Thymus (tissue), 11 donors: ENCODE measurements at regions not wholly inside any gene's neighbourhood (a gene's known extent, or its start where the extent isn't known, plus 50 kb on each side); places are given as distances from the start of the nearest gene placed in this dataset.

Experiments used
- DNase-seq, 9 donors: peaks; one replicate each; pipeline ENCODE4 v3.0.0-alpha.2; 2013; ENCODE audit warnings: low spot score in 9 of 9, low read depth in 6 of 9, missing footprints in 1 of 9
- H3K27ac ChIP-seq, 2 donors: one replicate each; pipeline ENCODE4 v1.5.1; 2013; ENCODE audit warnings: control low read depth in 1 of 2, low read depth in 1 of 2, low read length in 1 of 2, mild to moderate bottlenecking in 1 of 2, moderate library complexity in 1 of 2
- H3K27me3 ChIP-seq, 2 donors: one replicate each; pipeline ENCODE4 v1.5.1; 2013; ENCODE audit warnings: low read length in 1 of 2; ENCODE audit not compliant: control insufficient read depth in 2 of 2, insufficient read depth in 1 of 2
- H3K36me3 ChIP-seq, 2 donors: one replicate each; pipeline ENCODE4 v1.5.1; 2013; ENCODE audit warnings: low read length in 1 of 2, mild to moderate bottlenecking in 1 of 2, moderate library complexity in 1 of 2; ENCODE audit not compliant: control insufficient read depth in 2 of 2, insufficient read depth in 2 of 2
- H3K4me1 ChIP-seq, 2 donors: one replicate each; pipeline ENCODE4 v1.5.1; 2013; ENCODE audit warnings: low read length in 2 of 2; ENCODE audit not compliant: control insufficient read depth in 2 of 2, insufficient read depth in 2 of 2
- H3K4me3 ChIP-seq, 2 donors: one replicate each; pipeline ENCODE4 v1.5.1; 2013; ENCODE audit warnings: low read length in 2 of 2, control low read depth in 1 of 2, mild to moderate bottlenecking in 1 of 2
- H3K9me3 ChIP-seq, 2 donors: one replicate each; pipeline ENCODE4 v1.5.1; 2013; ENCODE audit warnings: low read length in 1 of 2, mild to moderate bottlenecking in 1 of 2; ENCODE audit not compliant: control insufficient read depth in 2 of 2, insufficient read depth in 1 of 2
- WGBS: extraction: QIAGEN DNeasy Blood & Tissue Kit; methylation state at CpG from one replicate; pipeline ENCODE4 v1.1.7; 2013; 5-methylcytosine and 5-hydroxymethylcytosine counted together
- donor health status: healthy.

- no peaks in the 10 kb centered on the region for H3K36me3 ChIP-seq
- no peaks in the 10 kb centered on the region for H3K9me3 ChIP-seq
- WGBS, result 94% methylated on average over 4 of the region's 4 CpGs
- H3K27ac ChIP-seq, result no peak overlapping the region
- H3K4me3 ChIP-seq, result no peak overlapping the region
- DNase-seq, result no peak
- peaks cover 15% of the 10 kb centered on the region in 2 donors for H3K4me1 ChIP-seq
- H3K27me3 ChIP-seq, result peaks cover 0 to 5% of the 10 kb centered on the region in 2 donors
Measured at GRCh38 chr20:56783826-56784225, 154.7 kb downstream of the TFAP2C start.

- no peak for DNase-seq
- Histone ChIP-seq H3K4me1 (no peaks in the 10 kb centered on the region), H3K9me3 (no peaks in the 10 kb centered on the region), H3K36me3 (no peaks in the 10 kb centered on the region), H3K4me3 (no peak overlapping the region), H3K27ac (no peak overlapping the region), H3K27me3 (peaks cover 0 to 9% of the 10 kb centered on the region in 2 donors)
- 81% methylated on average over 5 of the region's 5 CpGs for WGBS
Measured at GRCh38 chr20:56786503-56786902, 157.4 kb downstream of the TFAP2C start.

- DNase-seq, result no peak
- Histone ChIP-seq H3K36me3 (no peaks in the 10 kb centered on the region), H3K4me3 (no peak overlapping the region), H3K27ac (no peak overlapping the region), H3K9me3 (no peaks in the 10 kb centered on the region), H3K4me1 (no peaks in the 10 kb centered on the region), H3K27me3 (peaks cover 0 to 11% of the 10 kb centered on the region in 2 donors)
- 95% methylated on average over 7 of the region's 7 CpGs for WGBS
Measured at GRCh38 chr20:56788041-56788670, 159.1 kb downstream of the TFAP2C start.

- WGBS, result 87% methylated on average over 6 of the region's 6 CpGs
- Histone ChIP-seq H3K36me3 (no peaks in the 10 kb centered on the region), H3K27ac (no peak overlapping the region), H3K4me1 (no peaks in the 10 kb centered on the region), H3K9me3 (no peaks in the 10 kb centered on the region), H3K4me3 (no peak overlapping the region), H3K27me3 (peaks cover 0 to 13% of the 10 kb centered on the region in 2 donors)
- no peak for DNase-seq
Measured at GRCh38 chr20:56788671-56789610, 159.8 kb downstream of the TFAP2C start.

- Histone ChIP-seq H3K4me3 (no peak overlapping the region), H3K27ac (no peak overlapping the region), H3K4me1 (no peaks in the 10 kb centered on the region), H3K36me3 (no peaks in the 10 kb centered on the region), H3K27me3 (peaks cover 0 to 11% of the 10 kb centered on the region in 2 donors), H3K9me3 (no peaks in the 10 kb centered on the region)
- 83% methylated on average over 7 of the region's 7 CpGs for WGBS
- no peak for DNase-seq
Measured at GRCh38 chr20:56793916-56794315, 164.8 kb downstream of the TFAP2C start.

- no peak overlapping the region for H3K4me3 ChIP-seq
- DNase-seq, result no peak
- peaks cover 0 to 2% of the 10 kb centered on the region in 2 donors for H3K4me1 ChIP-seq
- H3K9me3 ChIP-seq, result no peaks in the 10 kb centered on the region
- 95% methylated on average over 2 of the region's 2 CpGs for WGBS
- peaks cover 0 to 11% of the 10 kb centered on the region in 2 donors for H3K27me3 ChIP-seq
- no peaks in the 10 kb centered on the region for H3K36me3 ChIP-seq
- H3K27ac ChIP-seq, result no peak overlapping the region
Measured at GRCh38 chr20:56795492-56795891, 166.4 kb downstream of the TFAP2C start.

GRCh38 chr20:56796345-56796744, 167.2 kb downstream of the TFAP2C start:
- 63% methylated on average over 3 of the region's 3 CpGs for WGBS
- Histone ChIP-seq H3K4me3 (no peak overlapping the region), H3K27me3 (peaks cover 0 to 7% of the 10 kb centered on the region in 2 donors), H3K9me3 (no peaks in the 10 kb centered on the region), H3K27ac (no peak overlapping the region), H3K4me1 (peaks cover 0 to 2% of the 10 kb centered on the region in 2 donors), H3K36me3 (no peaks in the 10 kb centered on the region)
- no peak for DNase-seq

- peaks cover 0 to 5% of the 10 kb centered on the region in 2 donors for H3K27me3 ChIP-seq
- H3K27ac ChIP-seq, result no peak overlapping the region
- peaks cover 0 to 2% of the 10 kb centered on the region in 2 donors for H3K4me1 ChIP-seq
- no peak overlapping the region for H3K4me3 ChIP-seq
- no peaks in the 10 kb centered on the region for H3K36me3 ChIP-seq
- no peak for DNase-seq
- WGBS, result 64% methylated on average over 2 of the region's 2 CpGs
- no peaks in the 10 kb centered on the region for H3K9me3 ChIP-seq
Measured at GRCh38 chr20:56797023-56797422, 167.9 kb downstream of the TFAP2C start.

GRCh38 chr20:56798634-56799033, 169.5 kb downstream of the TFAP2C start:
- H3K4me3 ChIP-seq, result no peak overlapping the region
- no peak for DNase-seq
- peaks cover 0 to 3% of the 10 kb centered on the region in 2 donors for H3K27me3 ChIP-seq
- H3K27ac ChIP-seq, result no peak overlapping the region
- peaks cover 0 to 2% of the 10 kb centered on the region in 2 donors for H3K4me1 ChIP-seq
- no peaks in the 10 kb centered on the region for H3K9me3 ChIP-seq
- 88% methylated on average over 1 of the region's 1 CpG for WGBS
- H3K36me3 ChIP-seq, result no peaks in the 10 kb centered on the region
